Lower lobe of right lung (tissue), 2 donors: ENCODE measurements at regions not wholly inside any gene's neighbourhood (a gene's known extent, or its start where the extent isn't known, plus 50 kb on each side); places are given as distances from the start of the nearest gene placed in this dataset.

Source experiments
- ATAC-seq, 2 donors: fragments of 200-7000 bp; cut with Tn5 transposase; one replicate each; pipeline ENCODE4 v1.9.1; 2020 to 2022; ENCODE audit warnings: mild to moderate bottlenecking in 2 of 2, moderate library complexity in 2 of 2
- DNase-seq: peaks from one replicate; pipeline ENCODE4 v3.0.0-alpha.2; 2020
- H3K27ac ChIP-seq: fragments of 200-600 bp; one replicate; pipeline ENCODE4 v1.8.0; 2022
- H3K27me3 ChIP-seq: fragments of 200-600 bp; one replicate; pipeline ENCODE4 v1.8.0; 2022; ENCODE audit warnings: low read depth
- H3K36me3 ChIP-seq: fragments of 200-600 bp; one replicate; pipeline ENCODE4 v1.8.0; 2022; ENCODE audit warnings: mild to moderate bottlenecking
- H3K4me1 ChIP-seq: fragments of 200-600 bp; one replicate; pipeline ENCODE4 v1.8.0; 2022
- H3K4me3 ChIP-seq: fragments of 200-600 bp; one replicate; pipeline ENCODE4 v1.8.0; 2022; ENCODE audit warnings: mild to moderate bottlenecking
- H3K9me3 ChIP-seq: fragments of 200-600 bp; one replicate; pipeline ENCODE4 v1.8.0; 2022
- intact Hi-C: fragments of 100-400 bp; cut with DNase I; formaldehyde crosslinking; loops from one replicate; pipeline ENCODE4 v1.11.0; 2022
- TF ChIP-seq, protein P1 (sequence below): fragments of 200-600 bp; IDR thresholded peaks from one replicate; pipeline ENCODE4 v1.8.0; 2022; ENCODE audit warnings: antibody characterized with exemption, mild to moderate bottlenecking
- donor health status: DM: no; HTN: yes; CAD: no; lungs with severe emphysema.

GRCh38 chr16:80346111-80346632 lies 194.6 kb upstream of the DYNLRB2 start:
- DNase-seq (no peak), ATAC-seq (no peak)
- Histone ChIP-seq H3K27ac (no peak overlapping the region), H3K27me3 (no peaks in the 10 kb centered on the region), H3K4me3 (no peak overlapping the region), H3K4me1 (peaks cover 4% of the 10 kb centered on the region), H3K9me3 (peaks cover 9% of the 10 kb centered on the region), H3K36me3 (no peaks in the 10 kb centered on the region)
- intact Hi-C loops: no loop called here
- TF ChIP-seq, protein P1, sequence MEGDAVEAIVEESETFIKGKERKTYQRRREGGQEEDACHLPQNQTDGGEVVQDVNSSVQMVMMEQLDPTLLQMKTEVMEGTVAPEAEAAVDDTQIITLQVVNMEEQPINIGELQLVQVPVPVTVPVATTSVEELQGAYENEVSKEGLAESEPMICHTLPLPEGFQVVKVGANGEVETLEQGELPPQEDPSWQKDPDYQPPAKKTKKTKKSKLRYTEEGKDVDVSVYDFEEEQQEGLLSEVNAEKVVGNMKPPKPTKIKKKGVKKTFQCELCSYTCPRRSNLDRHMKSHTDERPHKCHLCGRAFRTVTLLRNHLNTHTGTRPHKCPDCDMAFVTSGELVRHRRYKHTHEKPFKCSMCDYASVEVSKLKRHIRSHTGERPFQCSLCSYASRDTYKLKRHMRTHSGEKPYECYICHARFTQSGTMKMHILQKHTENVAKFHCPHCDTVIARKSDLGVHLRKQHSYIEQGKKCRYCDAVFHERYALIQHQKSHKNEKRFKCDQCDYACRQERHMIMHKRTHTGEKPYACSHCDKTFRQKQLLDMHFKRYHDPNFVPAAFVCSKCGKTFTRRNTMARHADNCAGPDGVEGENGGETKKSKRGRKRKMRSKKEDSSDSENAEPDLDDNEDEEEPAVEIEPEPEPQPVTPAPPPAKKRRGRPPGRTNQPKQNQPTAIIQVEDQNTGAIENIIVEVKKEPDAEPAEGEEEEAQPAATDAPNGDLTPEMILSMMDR: no peak

DNA sequence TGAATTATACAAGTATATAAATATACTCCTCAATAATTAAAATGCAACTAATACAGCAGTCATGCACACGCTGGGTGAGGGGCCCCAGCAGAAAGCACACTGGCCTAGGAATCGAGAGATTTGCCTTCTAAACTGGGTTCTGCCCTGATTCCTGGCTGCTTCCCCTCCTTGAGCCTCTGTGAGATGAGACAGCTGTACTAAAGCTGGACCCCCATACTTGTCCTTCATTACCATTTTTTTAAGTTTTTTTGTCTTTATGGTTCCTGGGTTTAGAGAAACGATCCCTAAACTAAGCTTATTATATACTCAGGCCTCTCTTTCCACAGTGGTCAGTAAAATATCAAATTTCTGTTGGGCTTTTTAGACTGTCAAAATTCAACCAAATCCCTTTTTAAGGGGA lies 195.1 kb upstream of the DYNLRB2 start:
- ATAC-seq: no peak
- TF ChIP-seq, protein P1: no peak
- DNase-seq: no peak
- Histone ChIP-seq H3K27me3 (no peaks in the 10 kb centered on the region), H3K27ac (no peak overlapping the region), H3K4me3 (no peak overlapping the region), H3K36me3 (no peaks in the 10 kb centered on the region), H3K4me1 (peaks cover 4% of the 10 kb centered on the region), H3K9me3 (peaks cover 9% of the 10 kb centered on the region)
- intact Hi-C loops: no loop called here

DNA sequence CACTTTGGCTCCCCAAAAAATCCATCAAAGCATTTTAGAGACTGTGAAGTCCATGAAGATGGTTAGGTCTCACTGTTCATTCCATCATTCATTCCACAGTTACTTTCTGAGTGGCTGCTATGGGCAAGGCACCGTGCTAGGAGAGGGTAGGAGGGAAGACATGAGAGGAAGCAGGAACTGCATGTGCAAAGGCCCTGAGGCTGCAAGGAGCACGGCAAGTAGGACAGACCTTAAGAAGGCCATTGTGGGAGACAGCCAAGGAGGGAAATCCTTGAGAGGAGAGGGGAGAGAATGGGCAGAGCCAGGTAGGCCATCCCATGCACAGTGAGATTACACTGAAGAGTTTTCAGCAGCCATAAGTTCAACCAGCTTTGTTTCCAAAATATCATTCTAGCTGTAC lies 196.2 kb upstream of the DYNLRB2 start:
- Histone ChIP-seq H3K27ac (no peak overlapping the region), H3K9me3 (peaks cover 9% of the 10 kb centered on the region), H3K27me3 (no peaks in the 10 kb centered on the region), H3K4me1 (peaks cover 4% of the 10 kb centered on the region), H3K4me3 (no peak overlapping the region), H3K36me3 (no peaks in the 10 kb centered on the region)
- DNase-seq (no peak), ATAC-seq (no peak)
- intact Hi-C loops: no loop called here
- TF ChIP-seq, protein P1: no peak

GRCh38 chr16:80341263-80341662 lies 199.5 kb upstream of the DYNLRB2 start:
- Histone ChIP-seq H3K36me3 (no peaks in the 10 kb centered on the region), H3K9me3 (no peaks in the 10 kb centered on the region), H3K4me1 (no peaks in the 10 kb centered on the region), H3K4me3 (no peak overlapping the region), H3K27me3 (no peaks in the 10 kb centered on the region), H3K27ac (no peak overlapping the region)
- intact Hi-C loops: no loop called here
- DNase-seq (no peak), ATAC-seq (no peak)
- TF ChIP-seq, protein P1: no peak

DNA sequence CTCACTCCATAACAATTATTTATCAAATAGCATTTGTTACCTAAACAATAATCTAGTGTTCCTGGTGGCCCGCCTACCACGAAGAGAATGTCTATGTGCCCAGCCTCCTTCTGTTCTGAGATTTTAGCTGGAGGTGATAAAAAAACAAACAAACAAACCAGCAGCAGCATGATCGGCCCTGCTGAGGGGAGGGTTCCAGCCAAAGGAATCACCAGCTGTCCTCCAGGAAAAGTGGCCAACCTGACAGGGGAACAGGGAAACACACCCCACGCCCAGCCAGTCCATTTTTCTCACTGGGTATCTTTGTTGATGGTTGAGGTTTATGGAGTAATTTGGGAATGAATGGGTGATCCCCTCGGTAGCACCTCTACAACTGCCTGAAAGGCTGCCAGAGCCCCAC lies 203.0 kb upstream of the DYNLRB2 start:
- H3K36me3 ChIP-seq: no peaks in the 10 kb centered on the region
- H3K4me1 ChIP-seq: no peaks in the 10 kb centered on the region
- TF ChIP-seq, protein P1: no peak
- no peaks in the 10 kb centered on the region for H3K9me3 ChIP-seq
- DNase-seq (no peak), ATAC-seq (no peak)
- H3K27me3 ChIP-seq: no peaks in the 10 kb centered on the region
- intact Hi-C loops: loop anchor here (10.0 kb wide), 1 partner anchor 423 kb away; no protein-coding TSS in a partner anchor
- no peak overlapping the region for H3K4me3 ChIP-seq
- H3K27ac ChIP-seq: no peak overlapping the region

- Histone ChIP-seq H3K36me3 (no peaks in the 10 kb centered on the region), H3K27me3 (no peaks in the 10 kb centered on the region), H3K4me3 (no peak overlapping the region), H3K27ac (no peak overlapping the region), H3K9me3 (no peaks in the 10 kb centered on the region), H3K4me1 (no peaks in the 10 kb centered on the region)
- intact Hi-C loops: loop anchor here (10.0 kb wide), 1 partner anchor 416 kb away; no protein-coding TSS in a partner anchor
- no peak for ATAC-seq
- TF ChIP-seq, protein P1: no peak
- DNase-seq: no peak
These were observed 210.0 kb upstream of the DYNLRB2 start for GRCh38 chr16:80330803-80331202.
